ENCODE measurements at regions not wholly inside any gene's neighbourhood (a gene's known extent, or its start where the extent isn't known, plus 50 kb on each side); places are given as distances from the start of the nearest gene placed in this dataset.

GRCh38 chr22:22742641-22743040, 98.2 kb downstream of the GGTLC2 start:
- Histone ChIP-seq H3K9me3 (ENCODE audit: severe bottlenecking) (no peaks in the 10 kb centered on the region), H3K4me3 (ENCODE audit: low read depth, low read length) (no peak overlapping the region), H3K36me3 (no peaks in the 10 kb centered on the region), H3K27ac (no peak overlapping the region), H3K27me3 (ENCODE audit: insufficient read depth, low read depth, severe bottlenecking) (no peaks in the 10 kb centered on the region)
- TF ChIP-seq CTCF (IDR thresholded peaks at IDR 0.05; ENCODE audit: low read depth, low read length): no peak
- no peak for DNase-seq

- H3K27me3 ChIP-seq (ENCODE audit: insufficient read depth, low read depth, severe bottlenecking): no peaks in the 10 kb centered on the region
- TF ChIP-seq CTCF (IDR thresholded peaks at IDR 0.05; ENCODE audit: low read depth, low read length): no peak
These were observed 98.8 kb downstream of the GGTLC2 start for GRCh38 chr22:22743128-22743760.

GRCh38 chr22:22744412-22745224, 100.2 kb downstream of the GGTLC2 start:
- no peaks in the 10 kb centered on the region for H3K9me3 ChIP-seq (ENCODE audit: severe bottlenecking)
- no peaks in the 10 kb centered on the region for H3K36me3 ChIP-seq
- no peak for TF ChIP-seq CTCF (IDR thresholded peaks at IDR 0.05; ENCODE audit: low read depth, low read length)
- no peaks in the 10 kb centered on the region for H3K27me3 ChIP-seq (ENCODE audit: insufficient read depth, low read depth, severe bottlenecking)
- no peak overlapping the region for H3K4me3 ChIP-seq (ENCODE audit: low read depth, low read length)
- DNase-seq: no peak
- H3K27ac ChIP-seq: no peak overlapping the region

More at GRCh38 chr22:22743128-22743760, 98.8 kb downstream of the GGTLC2 start:
- H3K36me3 ChIP-seq: no peaks in the 10 kb centered on the region
- H3K4me3 ChIP-seq (ENCODE audit: low read depth, low read length): no peak overlapping the region
- H3K27ac ChIP-seq: no peak overlapping the region
- no peaks in the 10 kb centered on the region for H3K9me3 ChIP-seq (ENCODE audit: severe bottlenecking)
- no peak for DNase-seq

- no peak overlapping the region for H3K27ac ChIP-seq
- H3K27me3 ChIP-seq (ENCODE audit: insufficient read depth, low read depth, severe bottlenecking): no peaks in the 10 kb centered on the region
- TF ChIP-seq CTCF (IDR thresholded peaks at IDR 0.05; ENCODE audit: low read depth, low read length): peak; percentile 90
- no peaks in the 10 kb centered on the region for H3K9me3 ChIP-seq (ENCODE audit: severe bottlenecking)
- no peaks in the 10 kb centered on the region for H3K36me3 ChIP-seq
- peak; percentile 74 for DNase-seq
- no peak overlapping the region for H3K4me3 ChIP-seq (ENCODE audit: low read depth, low read length)
These were observed 101.0 kb downstream of the GGTLC2 start for GRCh38 chr22:22745225-22746060.

GRCh38 chr22:22746061-22746962, 101.9 kb downstream of the GGTLC2 start:
- no peak overlapping the region for H3K4me3 ChIP-seq (ENCODE audit: low read depth, low read length)
- H3K27ac ChIP-seq: no peak overlapping the region
- DNase-seq: no peak
- no peaks in the 10 kb centered on the region for H3K27me3 ChIP-seq (ENCODE audit: insufficient read depth, low read depth, severe bottlenecking)
- no peaks in the 10 kb centered on the region for H3K36me3 ChIP-seq
- H3K9me3 ChIP-seq (ENCODE audit: severe bottlenecking): no peaks in the 10 kb centered on the region
- no peak for TF ChIP-seq CTCF (IDR thresholded peaks at IDR 0.05; ENCODE audit: low read depth, low read length)
